Mesendoderm (in vitro differentiated cells): ENCODE measurements at regions not wholly inside any gene's neighbourhood (a gene's known extent, or its start where the extent isn't known, plus 50 kb on each side); places are given as distances from the start of the nearest gene placed in this dataset.

Source experiments
- DNase-seq: peaks from one replicate; pipeline ENCODE4 v3.0.0; 2013
- H2AK5ac ChIP-seq: 2 replicates; pipeline ENCODE4 v1.6.1; 2013; ENCODE audit warnings: low read length, inconsistent platforms
- H2BK120ac ChIP-seq: 2 replicates; pipeline ENCODE4 v1.6.1; 2013; ENCODE audit warnings: low read depth, mild to moderate bottlenecking, low read length, moderate library complexity, mixed read lengths
- H2BK15ac ChIP-seq: replicated peaks from 2 replicates; pipeline ENCODE4 v1.6.1; 2013; ENCODE audit warnings: low read depth, mild to moderate bottlenecking, moderate library complexity
- H2BK5ac ChIP-seq: 2 replicates; pipeline ENCODE4 v1.6.1; 2013; ENCODE audit warnings: low read length, inconsistent platforms
- H3K18ac ChIP-seq: 2 replicates; pipeline ENCODE4 v1.6.1; 2013; ENCODE audit warnings: mild to moderate bottlenecking, low read length, mixed read lengths
- H3K23ac ChIP-seq: one replicate; pipeline ENCODE4 v1.6.1; 2013; ENCODE audit warnings: low read length
- H3K27ac ChIP-seq: 2 replicates; pipeline ENCODE4 v1.5.1; 2013; ENCODE audit warnings: low read depth, mild to moderate bottlenecking, inconsistent platforms, low read length, moderate library complexity
- H3K27me3 ChIP-seq: 2 replicates; pipeline ENCODE4 v1.6.1; 2013; ENCODE audit warnings: low read length, control low read depth, mild to moderate bottlenecking, inconsistent platforms; ENCODE audit not compliant: insufficient read depth, poor library complexity
- H3K36me3 ChIP-seq: 2 replicates; pipeline ENCODE4 v1.6.1; 2013; ENCODE audit warnings: low read length, inconsistent platforms; ENCODE audit not compliant: control insufficient read depth, insufficient read depth
- H3K4ac ChIP-seq: one replicate; pipeline ENCODE4 v1.6.1; 2013; ENCODE audit warnings: low read depth, mild to moderate bottlenecking, low read length, moderate library complexity
- H3K4me1 ChIP-seq: 2 replicates; pipeline ENCODE4 v1.6.1; 2013; ENCODE audit warnings: low read depth, low read length, inconsistent platforms; ENCODE audit not compliant: control insufficient read depth
- H3K4me2 ChIP-seq: 2 replicates; pipeline ENCODE4 v1.6.1; 2013; ENCODE audit warnings: low read length
- H3K4me3 ChIP-seq: 2 replicates; pipeline ENCODE4 v1.5.1; 2013; ENCODE audit warnings: mild to moderate bottlenecking, low read length
- H3K56ac ChIP-seq: one replicate; pipeline ENCODE4 v1.6.1; 2013; ENCODE audit warnings: low read length
- H3K79me1 ChIP-seq: 2 replicates; pipeline ENCODE4 v1.6.1; 2013; ENCODE audit warnings: low read length, inconsistent platforms
- H3K79me2 ChIP-seq: 2 replicates; pipeline ENCODE4 v1.6.1; 2013; ENCODE audit warnings: mild to moderate bottlenecking, low read length; ENCODE audit not compliant: control insufficient read depth, insufficient read depth
- H3K9ac ChIP-seq: 2 replicates; pipeline ENCODE4 v1.6.1; 2013; ENCODE audit warnings: low read length, inconsistent platforms
- H4K5ac ChIP-seq: one replicate; pipeline ENCODE4 v1.6.1; 2013; ENCODE audit warnings: low read length
- H4K8ac ChIP-seq: one replicate; pipeline ENCODE4 v1.6.1; 2013; ENCODE audit warnings: low read depth, mild to moderate bottlenecking, control low read depth, low read length, moderate library complexity
- WGBS: extraction: QIAGEN DNeasy Blood & Tissue Kit; methylation state at CpG from one replicate; pipeline ENCODE4 v1.1.7; 2013; ENCODE audit warnings: low lambda C conversion rate, missing lambda C conversion rate; ENCODE audit not compliant: insufficient coverage; ENCODE audit errors: extremely low coverage; 5-methylcytosine and 5-hydroxymethylcytosine counted together

GRCh38 chr6:150485161-150485958 lies 114.3 kb upstream of the PLEKHG1 start:
- no peak overlapping the region for H4K5ac ChIP-seq
- DNase-seq: no peak
- H2BK15ac ChIP-seq: no peak overlapping the region
- WGBS: no CpG with 5 or more reads among the region's 3 CpGs
- no peak overlapping the region for H3K4me3 ChIP-seq
- H2BK120ac ChIP-seq: no peak overlapping the region
- H3K4me1 ChIP-seq: no peaks in the 10 kb centered on the region
- no peak overlapping the region for H3K56ac ChIP-seq
- H4K8ac ChIP-seq: no peak overlapping the region
- H3K9ac ChIP-seq: no peak overlapping the region
- no peak overlapping the region for H3K18ac ChIP-seq
- H2BK5ac ChIP-seq: no peak overlapping the region
- no peaks in the 10 kb centered on the region for H3K27me3 ChIP-seq
- H3K23ac ChIP-seq: no peak overlapping the region
- H3K79me1 ChIP-seq: no peaks in the 10 kb centered on the region
- H3K27ac ChIP-seq: no peak overlapping the region
- H3K36me3 ChIP-seq: no peaks in the 10 kb centered on the region
- H3K4me2 ChIP-seq: no peak overlapping the region
- no peak overlapping the region for H3K4ac ChIP-seq
- H3K79me2 ChIP-seq: no peaks in the 10 kb centered on the region
- H2AK5ac ChIP-seq: no peak overlapping the region

GRCh38 chr6:150486048-150486447 lies 113.6 kb upstream of the PLEKHG1 start:
- Histone ChIP-seq H3K4me3 (no peak overlapping the region), H2BK15ac (no peak overlapping the region), H3K79me2 (no peaks in the 10 kb centered on the region), H3K56ac (no peak overlapping the region), H3K36me3 (no peaks in the 10 kb centered on the region), H2BK120ac (no peak overlapping the region), H3K4me2 (no peak overlapping the region), H4K5ac (no peak overlapping the region), H2AK5ac (no peak overlapping the region), H3K27me3 (no peaks in the 10 kb centered on the region), H4K8ac (no peak overlapping the region), H3K18ac (no peak overlapping the region), H3K4ac (no peak overlapping the region), H3K27ac (no peak overlapping the region), H3K4me1 (no peaks in the 10 kb centered on the region), H2BK5ac (no peak overlapping the region), H3K23ac (no peak overlapping the region), H3K9ac (no peak overlapping the region), H3K79me1 (no peaks in the 10 kb centered on the region)
- no CpG with 5 or more reads among the region's 6 CpGs for WGBS
- no peak for DNase-seq

- no peak overlapping the region for H2AK5ac ChIP-seq
- no peak overlapping the region for H3K23ac ChIP-seq
- no peak overlapping the region for H3K4me3 ChIP-seq
- H4K5ac ChIP-seq: no peak overlapping the region
- no peak overlapping the region for H3K27ac ChIP-seq
- H3K9ac ChIP-seq: no peak overlapping the region
- no peak overlapping the region for H2BK5ac ChIP-seq
- no peaks in the 10 kb centered on the region for H3K4me1 ChIP-seq
- no peak overlapping the region for H3K4me2 ChIP-seq
- no peaks in the 10 kb centered on the region for H3K79me1 ChIP-seq
- WGBS: no CpG with 5 or more reads among the region's 6 CpGs
- H3K79me2 ChIP-seq: no peaks in the 10 kb centered on the region
- no peaks in the 10 kb centered on the region for H3K27me3 ChIP-seq
- H2BK15ac ChIP-seq: no peak overlapping the region
- H3K56ac ChIP-seq: no peak overlapping the region
- H3K18ac ChIP-seq: no peak overlapping the region
- no peak overlapping the region for H3K4ac ChIP-seq
- DNase-seq: peak; percentile 44
- no peaks in the 10 kb centered on the region for H3K36me3 ChIP-seq
- no peak overlapping the region for H4K8ac ChIP-seq
- no peak overlapping the region for H2BK120ac ChIP-seq
Observed at GRCh38 chr6:150490586-150490985, 109.1 kb upstream of the PLEKHG1 start.

GRCh38 chr6:150491131-150491810 lies 108.4 kb upstream of the PLEKHG1 start:
- H2BK15ac ChIP-seq: no peak overlapping the region
- H3K23ac ChIP-seq: no peak overlapping the region
- H3K79me2 ChIP-seq: no peaks in the 10 kb centered on the region
- no peak overlapping the region for H4K5ac ChIP-seq
- WGBS: no CpG with 5 or more reads among the region's 5 CpGs
- H3K79me1 ChIP-seq: no peaks in the 10 kb centered on the region
- no peak overlapping the region for H3K9ac ChIP-seq
- no peak overlapping the region for H3K18ac ChIP-seq
- no peaks in the 10 kb centered on the region for H3K27me3 ChIP-seq
- DNase-seq: no peak
- no peaks in the 10 kb centered on the region for H3K4me1 ChIP-seq
- no peaks in the 10 kb centered on the region for H3K36me3 ChIP-seq
- no peak overlapping the region for H3K4ac ChIP-seq
- H2AK5ac ChIP-seq: no peak overlapping the region
- H2BK120ac ChIP-seq: no peak overlapping the region
- H3K4me2 ChIP-seq: no peak overlapping the region
- no peak overlapping the region for H4K8ac ChIP-seq
- no peak overlapping the region for H3K4me3 ChIP-seq
- H3K27ac ChIP-seq: no peak overlapping the region
- H2BK5ac ChIP-seq: no peak overlapping the region
- no peak overlapping the region for H3K56ac ChIP-seq

GRCh38 chr6:150491811-150492172 lies 107.9 kb upstream of the PLEKHG1 start:
- Histone ChIP-seq H3K23ac (no peak overlapping the region), H2AK5ac (no peak overlapping the region), H4K8ac (no peak overlapping the region), H3K9ac (no peak overlapping the region), H3K56ac (no peak overlapping the region), H3K79me2 (no peaks in the 10 kb centered on the region), H3K27me3 (no peaks in the 10 kb centered on the region), H3K4me1 (no peaks in the 10 kb centered on the region), H3K36me3 (no peaks in the 10 kb centered on the region), H2BK120ac (no peak overlapping the region), H3K4ac (no peak overlapping the region), H3K4me3 (no peak overlapping the region), H3K18ac (no peak overlapping the region), H4K5ac (no peak overlapping the region), H3K4me2 (no peak overlapping the region), H3K79me1 (no peaks in the 10 kb centered on the region), H3K27ac (no peak overlapping the region), H2BK5ac (no peak overlapping the region), H2BK15ac (no peak overlapping the region)
- no peak for DNase-seq
- no CpG with 5 or more reads among the region's 2 CpGs for WGBS
